DND-41 (cell line): ENCODE measurements at regions not wholly inside any gene's neighbourhood (a gene's known extent, or its start where the extent isn't known, plus 50 kb on each side); places are given as distances from the start of the nearest gene placed in this dataset.

ENCODE experiments used
- ATAC-seq: fragments of 200-7000 bp; cut with Tn5 transposase; 3 replicates; pipeline ENCODE4 v1.9.1; 2021; ENCODE audit warnings: low read depth; ENCODE audit not compliant: insufficient read depth
- DNase-seq: peaks from one replicate; pipeline ENCODE4 v3.0.0-alpha.2; 2020
- H2AFZ ChIP-seq: 2 replicates; pipeline ENCODE4 v1.6.0; 2012; ENCODE audit warnings: low read depth, low read length
- H3K27ac ChIP-seq: 2 replicates; pipeline ENCODE4 v1.5.1; 2012; ENCODE audit warnings: low read length, inconsistent platforms
- H3K27me3 ChIP-seq: fragments of 200-600 bp; sonication (generic); 2 replicates; pipeline ENCODE4 v1.6.0; 2012; ENCODE audit warnings: low read length, mild to moderate bottlenecking, inconsistent platforms; ENCODE audit not compliant: insufficient read depth, poor library complexity
- H3K36me3 ChIP-seq: 2 replicates; pipeline ENCODE4 v1.5.1; 2012; ENCODE audit warnings: low read length, inconsistent platforms; ENCODE audit not compliant: insufficient read depth
- H3K4me1 ChIP-seq: 2 replicates; pipeline ENCODE4 v1.5.1; 2012; ENCODE audit warnings: mild to moderate bottlenecking, low read length; ENCODE audit not compliant: insufficient read depth
- H3K4me2 ChIP-seq: 2 replicates; pipeline ENCODE4 v1.6.0; 2012; ENCODE audit warnings: mild to moderate bottlenecking, moderate library complexity, low read length, inconsistent platforms; ENCODE audit not compliant: insufficient read depth
- H3K4me3 ChIP-seq, 2 experiments: fragments of 200-600 bp in 1 of 2; shearing (Covaris generic) in 1 of 2; 2 replicates each; pipeline ENCODE4 v1.5.1; 2012 to 2016; ENCODE audit warnings: inconsistent platforms in 2 of 2, low read length in 2 of 2, mild to moderate bottlenecking in 2 of 2, low read depth in 1 of 2, moderate library complexity in 1 of 2
- H3K79me2 ChIP-seq: 2 replicates; pipeline ENCODE4 v1.6.0; 2012; ENCODE audit warnings: low read length, inconsistent platforms; ENCODE audit not compliant: insufficient read depth
- H3K9ac ChIP-seq: 2 replicates; pipeline ENCODE4 v1.6.0; 2012; ENCODE audit warnings: low read depth, mild to moderate bottlenecking, inconsistent platforms, low read length, moderate library complexity
- H3K9me3 ChIP-seq: 2 replicates; pipeline ENCODE4 v1.5.1; 2012; ENCODE audit warnings: low read length, moderate library complexity, mild to moderate bottlenecking, inconsistent platforms; ENCODE audit not compliant: insufficient read depth, severe bottlenecking
- H4K20me1 ChIP-seq: 2 replicates; pipeline ENCODE4 v1.6.0; 2012; ENCODE audit warnings: low read length; ENCODE audit not compliant: insufficient read depth
- CTCF ChIP-seq: IDR thresholded peaks from 2 replicates; pipeline ENCODE4 v1.5.1; 2012; ENCODE audit warnings: borderline replicate concordance, low read length, moderate library complexity, mild to moderate bottlenecking; ENCODE audit not compliant: poor library complexity, severe bottlenecking; ENCODE audit errors: extremely low read depth
- EZH2 ChIP-seq: IDR thresholded peaks from 3 replicates; pipeline ENCODE4 v1.6.1; 2012; ENCODE audit warnings: borderline replicate concordance, low read depth, mild to moderate bottlenecking, moderate library complexity, low read length, inconsistent platforms; ENCODE audit not compliant: severe bottlenecking

- no peaks in the 10 kb centered on the region for H4K20me1 ChIP-seq
- ATAC-seq (no peak), DNase-seq (no peak)
- H3K4me3 ChIP-seq: no peak overlapping the region
- no peak overlapping the region for H2AFZ ChIP-seq
- no peaks in the 10 kb centered on the region for H3K36me3 ChIP-seq
- H3K9me3 ChIP-seq: no peaks in the 10 kb centered on the region
- H3K4me2 ChIP-seq: no peak overlapping the region
- TF ChIP-seq CTCF (no peak), EZH2 (no peak)
- peaks cover 6% of the 10 kb centered on the region for H3K4me1 ChIP-seq
- H3K79me2 ChIP-seq: no peaks in the 10 kb centered on the region
- H3K9ac ChIP-seq: no peak overlapping the region
- H3K27me3 ChIP-seq: peaks cover 3% of the 10 kb centered on the region
- H3K27ac ChIP-seq: no peak overlapping the region
Measured at GRCh38 chr2:64233376-64233922, 89.2 kb upstream of the PELI1 start.

- no peak for TF ChIP-seq CTCF
- no peak for TF ChIP-seq EZH2
- no peak overlapping the region for H3K4me3 ChIP-seq
- no peaks in the 10 kb centered on the region for H3K79me2 ChIP-seq
- H4K20me1 ChIP-seq: no peaks in the 10 kb centered on the region
- DNase-seq (no peak), ATAC-seq (no peak)
- no peak overlapping the region for H2AFZ ChIP-seq
- H3K27me3 ChIP-seq: peaks cover 3% of the 10 kb centered on the region
- no peaks in the 10 kb centered on the region for H3K9me3 ChIP-seq
- no peaks in the 10 kb centered on the region for H3K36me3 ChIP-seq
- H3K4me1 ChIP-seq: no peaks in the 10 kb centered on the region
- no peak overlapping the region for H3K9ac ChIP-seq
- H3K4me2 ChIP-seq: no peak overlapping the region
- H3K27ac ChIP-seq: no peak overlapping the region
Measured at GRCh38 chr2:64234150-64234549, 89.9 kb upstream of the PELI1 start.

GRCh38 chr2:64234785-64235184 is 90.6 kb upstream of the PELI1 start:
- ATAC-seq (no peak), DNase-seq (no peak)
- H3K79me2 ChIP-seq: no peaks in the 10 kb centered on the region
- no peaks in the 10 kb centered on the region for H3K27me3 ChIP-seq
- no peaks in the 10 kb centered on the region for H3K4me1 ChIP-seq
- no peak overlapping the region for H3K9ac ChIP-seq
- H3K4me2 ChIP-seq: no peak overlapping the region
- no peak overlapping the region for H2AFZ ChIP-seq
- no peak overlapping the region for H3K4me3 ChIP-seq
- TF ChIP-seq CTCF: no peak
- TF ChIP-seq EZH2: no peak
- H3K9me3 ChIP-seq: no peaks in the 10 kb centered on the region
- no peaks in the 10 kb centered on the region for H4K20me1 ChIP-seq
- no peak overlapping the region for H3K27ac ChIP-seq
- no peaks in the 10 kb centered on the region for H3K36me3 ChIP-seq

GRCh38 chr2:64237266-64237665 is 93.0 kb upstream of the PELI1 start:
- Histone ChIP-seq H3K9me3 (no peaks in the 10 kb centered on the region), H3K79me2 (no peaks in the 10 kb centered on the region), H3K9ac (no peak overlapping the region), H3K27ac (no peak overlapping the region), H3K4me1 (no peaks in the 10 kb centered on the region), H3K4me3 (no peak overlapping the region), H3K27me3 (no peaks in the 10 kb centered on the region), H3K36me3 (no peaks in the 10 kb centered on the region), H3K4me2 (no peak overlapping the region), H2AFZ (no peak overlapping the region), H4K20me1 (no peaks in the 10 kb centered on the region)
- DNase-seq: no peak
- TF ChIP-seq CTCF (no peak), EZH2 (no peak)
- ATAC-seq: no peak
